Bronchial epithelial cell (primary cell): ENCODE measurements at regions not wholly inside any gene's neighbourhood (a gene's known extent, or its start where the extent isn't known, plus 50 kb on each side); places are given as distances from the start of the nearest gene placed in this dataset.

ENCODE experiments used
- DNase-seq: peaks from one replicate; pipeline ENCODE4 v3.0.0-alpha.2; 2010; ENCODE audit warnings: low read depth
- FAIRE-seq: peaks from 2 replicates; lab custom pipeline; 2011; peaks lifted over from hg19 to GRCh38; lab: Jason Lieb, UNC
- H3K27me3 ChIP-seq: 2 replicates; pipeline ENCODE4 v1.5.1; 2011; ENCODE audit warnings: low read length; ENCODE audit not compliant: control insufficient read depth, insufficient read depth
- H3K36me3 ChIP-seq: 2 replicates; pipeline ENCODE4 v1.5.1; 2011; ENCODE audit warnings: low read length; ENCODE audit not compliant: control insufficient read depth, insufficient read depth
- H3K4me3 ChIP-seq: 2 replicates; pipeline ENCODE4 v1.5.1; 2011; ENCODE audit warnings: mild to moderate bottlenecking, low read depth, low read length, control low read depth
- CTCF ChIP-seq: IDR thresholded peaks from 2 replicates; pipeline ENCODE4 v1.5.1; 2011; ENCODE audit warnings: mild to moderate bottlenecking, moderate library complexity, low read length, control low read depth, inconsistent platforms; ENCODE audit not compliant: insufficient read depth, severe bottlenecking

GRCh38 chr13:60691268-60691667, 294.2 kb downstream of the TDRD3 start:
- DNase-seq (no peak), FAIRE-seq (no peak)
- H3K27me3 ChIP-seq: peaks cover 2% of the 10 kb centered on the region
- no peaks in the 10 kb centered on the region for H3K36me3 ChIP-seq
- TF ChIP-seq CTCF: no peak
- no peak overlapping the region for H3K4me3 ChIP-seq

- DNase-seq (no peak), FAIRE-seq (no peak)
- Histone ChIP-seq H3K27me3 (peaks cover 2% of the 10 kb centered on the region), H3K4me3 (no peak overlapping the region), H3K36me3 (no peaks in the 10 kb centered on the region)
- no peak for TF ChIP-seq CTCF
These were observed 293.6 kb downstream of the TDRD3 start for GRCh38 chr13:60690604-60691003.

- H3K36me3 ChIP-seq: no peaks in the 10 kb centered on the region
- H3K4me3 ChIP-seq: no peak overlapping the region
- peaks cover 2% of the 10 kb centered on the region for H3K27me3 ChIP-seq
- DNase-seq (no peak), FAIRE-seq (no peak)
- no peak for TF ChIP-seq CTCF
These were observed 292.6 kb downstream of the TDRD3 start for GRCh38 chr13:60689571-60689970.

- H3K4me3 ChIP-seq: no peak overlapping the region
- no peaks in the 10 kb centered on the region for H3K36me3 ChIP-seq
- no peak for DNase-seq
- TF ChIP-seq CTCF: no peak
- no peak for FAIRE-seq
- H3K27me3 ChIP-seq: peaks cover 2% of the 10 kb centered on the region
These were observed 292.1 kb downstream of the TDRD3 start for GRCh38 chr13:60689076-60689475.

- no peak for TF ChIP-seq CTCF
- Histone ChIP-seq H3K4me3 (no peak overlapping the region), H3K36me3 (no peaks in the 10 kb centered on the region), H3K27me3 (no peaks in the 10 kb centered on the region)
- FAIRE-seq (no peak), DNase-seq (no peak)
These were observed 283.1 kb downstream of the TDRD3 start for GRCh38 chr13:60679928-60680694.

- no peak for TF ChIP-seq CTCF
- H3K36me3 ChIP-seq: no peaks in the 10 kb centered on the region
- H3K4me3 ChIP-seq: no peak overlapping the region
- H3K27me3 ChIP-seq: no peaks in the 10 kb centered on the region
- peak; percentile 61 for DNase-seq
- no peak for FAIRE-seq
These were observed 282.1 kb downstream of the TDRD3 start for GRCh38 chr13:60679131-60679530.
